RWPE1 (cell line): ENCODE measurements at regions not wholly inside any gene's neighbourhood (a gene's known extent, or its start where the extent isn't known, plus 50 kb on each side); places are given as distances from the start of the nearest gene placed in this dataset.

Source experiments
- CTCF ChIA-PET: fragments of 350-600 bp; sonication (Branson Sonifier 250); formaldehyde crosslinking; extraction: SDS; loops from one replicate; lab custom pipeline; 2021; lab: Yijun Ruan, JAX
- POLR2A ChIA-PET: fragments of 400-600 bp; formaldehyde crosslinking; extraction: SDS; loops from one replicate; lab custom pipeline; 2020; ENCODE audit warnings: antibody characterized with exemption; ENCODE audit not compliant: low non-redundant PET; lab: Yijun Ruan, JAX
- DNase-seq: peaks from one replicate; pipeline ENCODE4 v3.0.0; 2012; ENCODE audit warnings: low spot score
- H3K27ac ChIP-seq: fragments of 450-650 bp; 2 replicates; pipeline ENCODE4 v1.5.1; 2017
- TF ChIP-seq, protein P1 (sequence below): fragments of 450-650 bp; conservative IDR thresholded peaks from 2 replicates; pipeline ENCODE4 v1.5.1; 2017; ENCODE audit warnings: low read depth, mild to moderate bottlenecking

DNA sequence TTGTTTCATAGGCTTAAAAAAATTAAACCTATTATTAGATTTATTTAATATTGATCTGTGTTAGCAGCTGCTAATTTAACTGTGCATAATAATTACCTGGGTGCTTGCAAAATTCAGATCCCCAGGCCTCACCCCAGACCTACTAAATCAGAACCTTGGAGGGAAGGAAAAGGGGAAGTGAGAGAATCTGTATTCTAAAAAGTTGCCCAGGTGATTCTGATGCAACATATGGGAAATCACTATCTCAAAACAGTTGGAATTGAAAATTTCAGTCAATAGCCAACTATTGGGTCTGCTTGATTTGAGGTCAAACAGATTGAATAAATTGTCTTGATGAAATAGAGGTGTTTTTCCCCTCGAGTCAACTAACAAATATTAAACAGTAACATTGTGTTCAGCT, 538.5 kb upstream of the ADAMTS9 start:
- no peak for DNase-seq
- no peak overlapping the region for H3K27ac ChIP-seq
- ChIA-PET CTCF (no interaction called here), POLR2A (no interaction called here)
- TF ChIP-seq, protein P1, sequence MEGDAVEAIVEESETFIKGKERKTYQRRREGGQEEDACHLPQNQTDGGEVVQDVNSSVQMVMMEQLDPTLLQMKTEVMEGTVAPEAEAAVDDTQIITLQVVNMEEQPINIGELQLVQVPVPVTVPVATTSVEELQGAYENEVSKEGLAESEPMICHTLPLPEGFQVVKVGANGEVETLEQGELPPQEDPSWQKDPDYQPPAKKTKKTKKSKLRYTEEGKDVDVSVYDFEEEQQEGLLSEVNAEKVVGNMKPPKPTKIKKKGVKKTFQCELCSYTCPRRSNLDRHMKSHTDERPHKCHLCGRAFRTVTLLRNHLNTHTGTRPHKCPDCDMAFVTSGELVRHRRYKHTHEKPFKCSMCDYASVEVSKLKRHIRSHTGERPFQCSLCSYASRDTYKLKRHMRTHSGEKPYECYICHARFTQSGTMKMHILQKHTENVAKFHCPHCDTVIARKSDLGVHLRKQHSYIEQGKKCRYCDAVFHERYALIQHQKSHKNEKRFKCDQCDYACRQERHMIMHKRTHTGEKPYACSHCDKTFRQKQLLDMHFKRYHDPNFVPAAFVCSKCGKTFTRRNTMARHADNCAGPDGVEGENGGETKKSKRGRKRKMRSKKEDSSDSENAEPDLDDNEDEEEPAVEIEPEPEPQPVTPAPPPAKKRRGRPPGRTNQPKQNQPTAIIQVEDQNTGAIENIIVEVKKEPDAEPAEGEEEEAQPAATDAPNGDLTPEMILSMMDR = no peak

DNA sequence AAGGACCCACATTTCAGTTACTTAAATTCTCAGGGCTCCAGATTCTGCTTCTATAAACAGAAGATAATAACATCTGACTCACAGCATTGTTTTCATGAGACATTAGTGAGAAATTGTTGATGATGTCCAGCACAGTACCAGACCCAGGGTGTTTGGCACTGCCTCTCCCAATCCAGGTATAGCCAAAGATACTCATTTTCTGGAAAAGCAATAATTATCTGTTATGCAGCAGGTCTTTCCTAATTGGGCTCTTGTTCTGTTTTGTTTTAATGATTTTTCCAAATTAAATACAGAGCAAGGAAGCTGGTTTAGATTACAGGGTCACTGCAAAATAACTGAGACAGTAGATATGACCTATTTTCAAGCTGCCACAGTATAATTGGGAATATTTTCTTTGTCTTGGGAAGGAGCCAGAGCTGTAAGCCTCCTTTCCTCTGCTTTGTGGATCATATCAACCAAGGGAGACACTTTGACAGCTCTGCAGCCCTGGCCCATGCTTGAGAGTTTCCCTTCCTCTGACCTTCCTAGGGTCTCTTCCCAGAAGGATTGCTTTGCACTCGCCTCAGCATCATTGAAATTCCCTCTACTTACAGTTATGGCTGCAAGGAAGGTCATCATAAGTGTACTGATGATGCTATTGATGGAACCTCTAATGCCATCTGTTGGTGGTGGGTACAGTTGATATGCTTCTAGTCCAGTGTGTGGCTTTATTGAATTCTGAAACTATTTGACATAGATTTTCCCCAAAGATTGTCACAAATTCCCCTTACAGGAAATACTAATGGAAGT, 522.4 kb upstream of the ADAMTS9 start:
- DNase-seq = no peak
- POLR2A ChIA-PET = no interaction called here
- H3K27ac ChIP-seq = no peak overlapping the region
- CTCF ChIA-PET = no interaction called here
- TF ChIP-seq, protein P1 = no peak

DNA sequence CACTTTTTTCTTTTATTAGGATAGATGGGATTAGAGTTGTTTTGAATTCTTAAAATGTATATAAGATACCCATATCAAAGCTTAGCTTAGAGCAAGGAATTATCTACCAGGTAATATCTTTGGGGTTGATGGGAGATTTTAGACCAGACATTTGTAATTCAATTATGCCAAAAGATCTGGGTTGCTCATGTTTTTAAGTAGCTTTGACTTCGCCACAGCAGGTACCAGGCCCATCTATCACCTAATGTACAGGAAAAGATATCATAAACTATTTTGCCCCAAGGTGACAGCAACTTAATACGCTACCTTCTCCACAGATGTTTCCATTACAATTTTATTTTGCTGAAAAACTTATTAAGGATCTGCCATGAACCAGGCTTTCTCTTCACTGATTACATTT, 514.6 kb upstream of the ADAMTS9 start:
- TF ChIP-seq, protein P1 = no peak

DNA sequence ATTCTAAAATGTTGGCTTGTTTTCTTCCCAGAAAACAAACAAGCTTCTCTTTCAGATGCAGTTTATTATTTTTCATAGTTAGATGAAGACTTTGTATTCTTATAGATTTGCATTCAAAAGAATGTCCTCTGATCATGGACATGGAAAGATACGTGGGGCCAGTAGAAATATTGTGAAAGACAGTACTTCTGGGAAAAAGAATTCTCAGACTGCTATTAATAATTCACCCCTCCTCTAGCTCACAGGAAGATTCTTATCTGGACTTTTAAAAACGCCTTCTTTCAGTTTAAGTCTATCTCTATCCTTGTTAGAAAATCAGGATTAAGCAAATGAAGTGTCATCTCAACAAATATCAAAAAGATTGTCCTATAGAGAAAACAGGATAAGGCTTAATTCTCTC, 514.1 kb upstream of the ADAMTS9 start:
- TF ChIP-seq, protein P1 = no peak
- no peak overlapping the region for H3K27ac ChIP-seq
- DNase-seq = no peak
- POLR2A ChIA-PET = no interaction called here
- CTCF ChIA-PET = no interaction called here

More for the DNA sequence above, 514.6 kb upstream of the ADAMTS9 start:
- DNase-seq = no peak
- H3K27ac ChIP-seq = no peak overlapping the region
- POLR2A ChIA-PET = no interaction called here
- CTCF ChIA-PET = no interaction called here

DNA sequence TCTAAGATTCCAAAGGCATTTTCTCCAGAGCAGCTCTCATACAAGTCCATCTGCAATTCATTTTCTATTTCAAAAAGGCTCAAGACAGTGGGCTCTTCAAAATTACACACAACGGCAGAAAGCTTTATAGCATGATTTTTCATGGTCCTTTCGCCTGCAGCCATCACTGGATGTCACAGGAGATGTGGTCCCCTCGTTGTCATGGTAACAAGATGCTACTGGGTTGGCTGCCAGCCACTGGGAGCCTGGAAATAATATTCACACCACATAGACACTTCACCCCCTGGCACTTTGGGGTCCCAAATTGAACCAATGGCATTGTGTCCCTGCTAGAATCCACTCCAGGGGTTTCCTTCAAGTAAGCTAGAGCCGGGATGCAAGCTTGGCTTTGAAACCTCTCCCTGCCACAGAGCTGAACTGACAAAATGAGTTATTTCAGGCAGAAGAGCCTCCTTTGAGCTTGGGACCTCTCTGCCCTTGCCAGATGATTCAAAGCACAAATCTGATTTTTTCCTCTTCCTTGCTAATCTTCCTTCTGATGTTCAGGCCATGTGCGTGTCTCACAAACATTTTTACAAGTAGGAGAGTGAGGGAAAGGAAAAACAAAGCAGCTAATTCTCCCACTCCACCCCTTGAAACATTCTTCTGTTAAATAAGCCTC, 512.6 kb upstream of the ADAMTS9 start:
- POLR2A ChIA-PET = no interaction called here
- TF ChIP-seq, protein P1 = no peak
- DNase-seq = no peak
- CTCF ChIA-PET = no interaction called here
- no peak overlapping the region for H3K27ac ChIP-seq

DNA sequence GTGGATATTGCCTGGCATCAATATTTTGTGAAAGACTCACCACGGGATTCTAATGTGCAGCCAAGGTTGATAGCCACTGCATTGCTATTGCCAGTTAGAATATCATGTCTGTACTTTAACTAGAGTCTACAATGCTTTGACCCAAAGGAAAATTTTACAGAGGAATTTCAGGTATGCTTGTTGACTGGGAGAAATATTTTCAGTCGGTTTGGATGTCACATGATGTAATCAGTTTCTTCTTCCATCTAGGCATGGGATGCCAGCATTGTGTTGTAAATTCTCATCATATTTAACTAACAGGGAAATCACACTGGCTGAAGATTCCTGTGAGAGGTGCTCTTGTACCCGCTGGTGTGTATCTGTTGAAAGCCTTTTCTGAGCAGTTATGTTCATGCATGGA, 508.9 kb upstream of the ADAMTS9 start:
- ChIA-PET POLR2A (no interaction called here), CTCF (no interaction called here)
- TF ChIP-seq, protein P1 = no peak
- no peak for DNase-seq
- H3K27ac ChIP-seq = no peak overlapping the region
